ENCODE measurements at regions not wholly inside any gene's neighbourhood (a gene's known extent, or its start where the extent isn't known, plus 50 kb on each side); places are given as distances from the start of the nearest gene placed in this dataset.
A peak's percentile ranks its signal among the peaks of the same experiment; 100 is the strongest.

DNA sequence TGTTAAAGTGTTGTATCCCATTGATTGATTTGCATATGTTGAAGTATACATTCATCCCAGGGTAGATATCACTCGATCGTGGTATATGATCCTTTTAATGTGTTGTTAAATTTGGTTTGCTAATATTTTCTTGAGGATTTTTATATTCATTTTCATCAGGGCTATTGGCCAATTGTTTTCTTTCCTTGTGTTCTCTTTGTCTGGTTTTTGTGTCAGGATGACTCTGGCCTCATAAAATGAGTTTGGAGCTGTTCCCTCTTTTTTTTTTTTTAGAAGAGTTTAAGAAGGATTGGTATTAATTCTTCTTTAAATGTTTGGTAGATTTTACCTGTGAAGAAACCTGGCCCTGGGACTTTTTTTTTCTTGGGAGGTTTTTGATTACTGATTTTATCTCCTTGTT lies 303.5 kb upstream of the RTL1 start:
- H3K27me3 Mint-ChIP-seq, result peaks cover 0 to 1% of the 10 kb centered on the region in 2 donors
- no peak overlapping the region for H3K4me3 Mint-ChIP-seq
- no peak overlapping the region for H3K27ac Mint-ChIP-seq
- H3K9me3 Mint-ChIP-seq, result peaks cover 58 to 73% (median 60%) of the 10 kb centered on the region in 5 donors
- Histone ChIP-seq H3K4me1 (ENCODE audit: insufficient read depth, low read length) (no peaks in the 10 kb centered on the region), H3K36me3 (ENCODE audit: insufficient read depth, low read length) (no peaks in the 10 kb centered on the region), H3K4me3 (ENCODE audit: low read length) (no peak overlapping the region), H3K9me3 (ENCODE audit: low read length) (peaks cover 12% of the 10 kb centered on the region), H3K27me3 (ENCODE audit: insufficient read depth, low read length, poor library complexity, severe bottlenecking) (no peaks in the 10 kb centered on the region), H3K27ac (ENCODE audit: low read depth, low read length) (no peak overlapping the region)
- DNase-seq, result no peak
- peaks cover 0 to 11% (median 0%) of the 10 kb centered on the region in 3 donors for H3K36me3 Mint-ChIP-seq
- H3K4me1 Mint-ChIP-seq, result no peaks in the 10 kb centered on the region
- CTCF ChIA-PET, result no interaction called here
- POLR2A ChIA-PET, result no interaction called here

DNA sequence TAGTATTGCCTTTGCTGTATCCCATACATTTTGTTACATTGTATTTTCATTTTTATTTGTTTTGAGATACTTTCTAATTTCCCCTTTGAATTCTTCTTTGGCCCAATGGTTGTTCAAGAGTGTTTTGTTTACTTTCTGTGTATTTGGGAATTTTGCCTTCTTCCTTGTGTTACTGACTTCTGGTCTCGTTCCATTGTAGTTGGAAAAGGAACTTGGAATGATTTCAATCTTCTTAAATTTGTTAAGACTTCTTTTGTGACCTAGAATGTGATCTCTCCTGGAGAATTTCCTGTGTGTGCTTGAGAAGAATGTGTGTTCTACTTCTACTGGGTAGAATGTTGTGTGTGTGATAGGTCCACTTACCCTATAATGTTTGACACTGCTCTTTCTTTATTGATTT lies 304.4 kb upstream of the RTL1 start:
- Mint-ChIP-seq H3K4me3 (no peak overlapping the region), H3K27me3 (peaks cover 0 to 1% of the 10 kb centered on the region in 2 donors), H3K36me3 (peaks cover 0 to 13% (median 0%) of the 10 kb centered on the region in 3 donors), H3K9me3 (peaks cover 62 to 76% (median 66%) of the 10 kb centered on the region in 5 donors), H3K4me1 (no peaks in the 10 kb centered on the region), H3K27ac (no peak overlapping the region)
- DNase-seq, result no peak
- Histone ChIP-seq H3K27ac (ENCODE audit: low read depth, low read length) (no peak overlapping the region), H3K4me3 (ENCODE audit: low read length) (no peak overlapping the region), H3K4me1 (ENCODE audit: insufficient read depth, low read length) (no peaks in the 10 kb centered on the region), H3K36me3 (ENCODE audit: insufficient read depth, low read length) (no peaks in the 10 kb centered on the region), H3K27me3 (ENCODE audit: insufficient read depth, low read length, poor library complexity, severe bottlenecking) (no peaks in the 10 kb centered on the region), H3K9me3 (ENCODE audit: low read length) (peaks cover 12% of the 10 kb centered on the region)
- ChIA-PET POLR2A (no interaction called here), CTCF (no interaction called here)

DNA sequence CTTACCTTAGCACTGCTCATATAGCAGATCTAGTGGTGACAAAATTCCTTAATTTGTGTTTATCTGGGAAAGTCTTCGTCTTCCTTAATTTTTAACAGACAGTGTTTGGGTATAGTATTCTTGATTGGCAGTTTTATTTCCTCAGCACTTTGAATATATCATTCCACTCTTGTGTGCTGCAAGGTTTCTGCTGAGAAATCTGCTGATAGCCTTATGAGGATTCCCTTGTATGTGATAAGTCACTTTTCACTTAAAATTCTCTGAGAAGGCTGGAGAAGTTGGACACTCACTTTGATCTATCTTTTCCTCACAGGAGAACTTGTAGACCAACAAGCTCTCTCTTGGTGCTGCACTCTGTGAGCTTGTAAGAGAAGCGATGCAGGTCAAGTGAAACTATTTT lies 306.1 kb upstream of the RTL1 start:
- CTCF ChIA-PET, result no interaction called here
- Mint-ChIP-seq H3K4me3 (no peak overlapping the region), H3K27me3 (peaks cover 0 to 1% of the 10 kb centered on the region in 2 donors), H3K27ac (no peak overlapping the region), H3K9me3 (peaks cover 57 to 74% (median 68%) of the 10 kb centered on the region in 5 donors), H3K4me1 (no peaks in the 10 kb centered on the region), H3K36me3 (peaks cover 0 to 13% (median 1%) of the 10 kb centered on the region in 3 donors)
- POLR2A ChIA-PET, result no interaction called here
- DNase-seq, result no peak
- Histone ChIP-seq H3K36me3 (ENCODE audit: insufficient read depth, low read length) (no peaks in the 10 kb centered on the region), H3K27ac (ENCODE audit: low read depth, low read length) (no peak overlapping the region), H3K9me3 (ENCODE audit: low read length) (peaks cover 12% of the 10 kb centered on the region), H3K4me1 (ENCODE audit: insufficient read depth, low read length) (no peaks in the 10 kb centered on the region), H3K27me3 (ENCODE audit: insufficient read depth, low read length, poor library complexity, severe bottlenecking) (no peaks in the 10 kb centered on the region), H3K4me3 (ENCODE audit: low read length) (no peak overlapping the region)

DNA sequence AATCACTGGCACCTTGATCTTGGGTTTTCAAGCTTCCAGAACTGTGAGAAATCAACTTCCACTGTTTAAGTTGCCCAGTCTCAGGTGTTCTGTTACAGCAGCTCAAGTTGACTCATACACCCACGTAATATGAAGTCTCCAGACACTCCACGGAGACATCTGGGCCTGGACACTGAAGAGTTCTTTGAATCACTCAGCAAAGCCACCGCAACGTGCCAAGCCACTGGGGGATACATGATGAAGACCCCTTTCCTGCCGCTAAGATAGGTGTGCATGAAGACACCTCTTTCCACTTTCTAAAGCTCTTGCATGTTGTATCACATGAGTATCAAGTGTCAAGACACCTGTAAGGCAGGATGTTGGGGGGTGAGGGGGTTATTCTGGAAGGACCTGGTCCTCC lies 311.7 kb upstream of the RTL1 start:
- Histone ChIP-seq H3K27ac (ENCODE audit: low read depth, low read length) (no peak overlapping the region), H3K36me3 (ENCODE audit: insufficient read depth, low read length) (no peaks in the 10 kb centered on the region), H3K9me3 (ENCODE audit: low read length) (no peaks in the 10 kb centered on the region), H3K27me3 (ENCODE audit: insufficient read depth, low read length, poor library complexity, severe bottlenecking) (no peaks in the 10 kb centered on the region), H3K4me1 (ENCODE audit: insufficient read depth, low read length) (no peaks in the 10 kb centered on the region), H3K4me3 (ENCODE audit: low read length) (no peak overlapping the region)
- no peaks in the 10 kb centered on the region for H3K27me3 Mint-ChIP-seq
- H3K4me3 Mint-ChIP-seq, result no peak overlapping the region
- H3K9me3 Mint-ChIP-seq, result peaks cover 21 to 38% (median 27%) of the 10 kb centered on the region in 5 donors
- no peak for DNase-seq
- H3K4me1 Mint-ChIP-seq, result no peaks in the 10 kb centered on the region
- peaks cover 0 to 9% (median 1%) of the 10 kb centered on the region in 3 donors for H3K36me3 Mint-ChIP-seq
- no peak overlapping the region for H3K27ac Mint-ChIP-seq
- POLR2A ChIA-PET, result no interaction called here
- CTCF ChIA-PET, result no interaction called here

DNA sequence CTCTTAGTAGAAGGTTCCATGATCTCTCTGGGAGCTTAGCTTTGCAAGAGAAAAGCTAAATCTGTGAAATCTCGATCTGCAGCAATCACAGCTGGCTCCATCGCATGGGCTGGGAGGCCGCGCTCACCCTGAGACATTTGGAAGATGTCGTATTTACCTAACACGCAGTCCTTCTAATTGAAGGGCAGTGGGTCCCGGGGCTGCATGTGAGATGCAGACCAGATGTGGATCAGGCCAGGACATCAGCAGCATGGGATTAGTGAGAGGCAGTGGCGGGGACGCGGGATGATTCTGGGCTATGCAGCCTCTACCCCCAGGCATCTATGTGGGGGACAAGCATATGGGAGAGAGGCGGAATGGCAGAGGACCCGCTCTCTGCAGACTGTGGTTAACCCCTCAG lies 312.4 kb upstream of the RTL1 start:
- Histone ChIP-seq H3K27me3 (ENCODE audit: insufficient read depth, low read length, poor library complexity, severe bottlenecking) (no peaks in the 10 kb centered on the region), H3K36me3 (ENCODE audit: insufficient read depth, low read length) (no peaks in the 10 kb centered on the region), H3K9me3 (ENCODE audit: low read length) (no peaks in the 10 kb centered on the region), H3K4me1 (ENCODE audit: insufficient read depth, low read length) (no peaks in the 10 kb centered on the region), H3K4me3 (ENCODE audit: low read length) (no peak overlapping the region), H3K27ac (ENCODE audit: low read depth, low read length) (no peak overlapping the region)
- CTCF ChIA-PET, result no interaction called here
- peaks cover 3 to 7% of the 10 kb centered on the region in 2 donors for H3K27me3 Mint-ChIP-seq
- peaks cover 16 to 32% (median 23%) of the 10 kb centered on the region in 5 donors for H3K9me3 Mint-ChIP-seq
- DNase-seq, result peak in 1 of 5 donors; percentile 15
- no peak overlapping the region for H3K4me3 Mint-ChIP-seq
- POLR2A ChIA-PET, result no interaction called here
- H3K27ac Mint-ChIP-seq, result no peak overlapping the region
- H3K36me3 Mint-ChIP-seq, result peaks cover 0 to 5% (median 1%) of the 10 kb centered on the region in 3 donors
- no peaks in the 10 kb centered on the region for H3K4me1 Mint-ChIP-seq

DNA sequence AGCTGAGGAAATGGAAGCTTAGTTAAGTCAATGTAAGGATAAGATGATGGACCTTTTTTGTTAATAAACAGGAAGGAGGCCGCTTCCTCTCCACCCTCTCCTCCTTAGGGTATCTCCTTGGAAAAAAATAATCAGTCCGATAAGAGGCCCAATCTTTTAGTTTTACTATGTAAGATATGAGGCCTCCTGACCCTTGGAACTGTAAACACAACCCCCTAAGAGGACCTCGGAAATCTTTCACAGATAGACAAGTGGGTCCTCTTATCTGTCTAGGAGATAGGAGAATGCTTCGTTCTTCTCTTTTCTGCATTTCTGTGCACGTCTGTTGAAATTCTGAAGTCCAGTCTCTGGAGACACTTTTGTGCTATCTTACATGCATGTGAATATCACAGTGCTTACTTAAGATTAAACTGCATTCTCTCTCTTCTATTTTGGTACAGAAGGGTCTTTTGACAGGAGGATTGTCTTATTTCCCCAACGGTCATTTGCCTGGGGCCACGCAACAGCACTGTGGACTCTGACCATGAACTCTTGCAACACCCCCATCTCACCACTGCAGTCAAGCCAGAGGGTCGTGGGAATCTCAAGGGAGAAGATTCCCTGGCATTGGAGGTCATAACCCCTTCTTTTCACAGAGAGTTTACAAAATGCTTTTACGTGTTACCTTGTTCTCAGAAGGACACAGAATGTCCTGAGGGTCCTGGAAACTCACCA lies 313.0 kb upstream of the RTL1 start:
- no peak overlapping the region for H3K4me3 Mint-ChIP-seq
- POLR2A ChIA-PET, result no interaction called here
- peaks cover 0 to 5% (median 1%) of the 10 kb centered on the region in 3 donors for H3K36me3 Mint-ChIP-seq
- H3K27me3 ChIP-seq (ENCODE audit: insufficient read depth, low read length, poor library complexity, severe bottlenecking), result no peaks in the 10 kb centered on the region
- no peak overlapping the region for H3K4me3 ChIP-seq (ENCODE audit: low read length)
- H3K4me1 Mint-ChIP-seq, result no peaks in the 10 kb centered on the region
- no peaks in the 10 kb centered on the region for H3K4me1 ChIP-seq (ENCODE audit: insufficient read depth, low read length)
- no peak overlapping the region for H3K27ac ChIP-seq (ENCODE audit: low read depth, low read length)
- H3K27ac Mint-ChIP-seq, result no peak overlapping the region
- peaks cover 15 to 28% (median 20%) of the 10 kb centered on the region in 5 donors for H3K9me3 Mint-ChIP-seq
- CTCF ChIA-PET, result no interaction called here
- H3K9me3 ChIP-seq (ENCODE audit: low read length), result no peaks in the 10 kb centered on the region
- H3K27me3 Mint-ChIP-seq, result peaks cover 7 to 10% of the 10 kb centered on the region in 2 donors
- no peak for DNase-seq
- H3K36me3 ChIP-seq (ENCODE audit: insufficient read depth, low read length), result no peaks in the 10 kb centered on the region

DNA sequence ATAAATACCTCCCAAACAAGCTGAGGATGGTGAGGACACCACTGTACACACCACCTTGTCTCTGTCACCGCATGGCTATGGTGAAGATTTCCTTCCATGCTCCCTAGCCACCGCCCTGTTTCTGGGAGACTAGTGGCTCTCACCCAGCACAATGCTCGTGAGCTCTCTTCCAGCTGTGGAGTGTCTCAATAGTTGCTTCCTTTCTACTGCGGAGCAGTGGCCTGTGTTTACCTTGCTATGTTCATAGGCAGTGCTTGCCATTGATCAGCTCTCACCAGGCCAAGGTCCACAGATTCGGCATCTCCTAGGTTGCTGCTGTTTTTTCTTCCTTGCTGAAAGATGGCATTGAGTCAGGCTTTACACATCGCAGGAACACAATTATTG lies 313.6 kb upstream of the RTL1 start:
- Histone ChIP-seq H3K27me3 (ENCODE audit: insufficient read depth, low read length, poor library complexity, severe bottlenecking) (no peaks in the 10 kb centered on the region), H3K4me3 (ENCODE audit: low read length) (no peak overlapping the region), H3K27ac (ENCODE audit: low read depth, low read length) (no peak overlapping the region), H3K9me3 (ENCODE audit: low read length) (no peaks in the 10 kb centered on the region), H3K4me1 (ENCODE audit: insufficient read depth, low read length) (no peaks in the 10 kb centered on the region), H3K36me3 (ENCODE audit: insufficient read depth, low read length) (no peaks in the 10 kb centered on the region)
- ChIA-PET POLR2A (no interaction called here), CTCF (no interaction called here)
- Mint-ChIP-seq H3K4me1 (no peaks in the 10 kb centered on the region), H3K4me3 (no peak overlapping the region), H3K27ac (no peak overlapping the region), H3K36me3 (peaks cover 0 to 2% (median 1%) of the 10 kb centered on the region in 3 donors), H3K9me3 (peaks cover 11 to 26% (median 15%) of the 10 kb centered on the region in 5 donors), H3K27me3 (peaks cover 8 to 10% of the 10 kb centered on the region in 2 donors)
- DNase-seq, result no peak

DNA sequence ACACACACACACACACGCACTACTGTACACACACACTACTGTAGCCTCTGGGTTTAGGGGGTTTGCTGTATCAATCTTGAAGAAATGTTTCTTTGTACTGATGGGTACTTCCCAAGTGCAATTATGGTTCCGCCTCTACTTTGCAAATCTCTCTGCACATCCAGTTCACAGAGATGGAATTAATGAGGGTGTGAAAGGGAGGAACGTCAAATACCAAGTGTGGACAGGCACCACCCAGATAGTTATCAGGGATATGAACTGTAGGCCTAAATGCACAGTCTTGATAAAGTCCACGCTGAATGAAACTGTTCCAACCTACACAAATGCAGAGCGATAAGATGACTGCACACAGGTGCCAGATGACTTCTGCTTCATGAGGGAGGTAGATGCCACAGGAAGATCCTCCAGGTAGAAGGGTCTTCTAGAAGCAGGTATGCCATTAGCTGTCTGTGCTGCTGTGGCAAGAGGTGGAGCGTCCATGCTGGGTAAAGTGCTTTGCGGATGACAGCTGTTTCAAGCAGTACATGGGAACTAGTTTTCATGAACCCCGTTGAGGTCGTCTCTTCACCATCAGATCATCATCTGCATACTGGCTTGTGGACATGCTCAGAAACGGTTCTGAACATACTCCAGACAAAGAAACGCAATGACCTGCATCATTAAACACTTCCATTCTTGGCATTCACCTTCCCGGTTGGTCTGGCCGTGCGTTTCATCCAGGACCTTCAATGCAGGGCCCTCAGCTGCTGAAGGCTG lies 314.3 kb upstream of the RTL1 start:
- no peak overlapping the region for H3K4me3 ChIP-seq (ENCODE audit: low read length)
- Mint-ChIP-seq H3K9me3 (peaks cover 9 to 19% (median 13%) of the 10 kb centered on the region in 5 donors), H3K4me1 (no peaks in the 10 kb centered on the region), H3K27me3 (peaks cover 10 to 12% of the 10 kb centered on the region in 2 donors), H3K27ac (no peak overlapping the region), H3K4me3 (no peak overlapping the region), H3K36me3 (peaks cover 0 to 1% (median 0%) of the 10 kb centered on the region in 3 donors)
- ChIA-PET POLR2A (no interaction called here), CTCF (no interaction called here)
- no peaks in the 10 kb centered on the region for H3K27me3 ChIP-seq (ENCODE audit: insufficient read depth, low read length, poor library complexity, severe bottlenecking)
- H3K36me3 ChIP-seq (ENCODE audit: insufficient read depth, low read length), result no peaks in the 10 kb centered on the region
- H3K27ac ChIP-seq (ENCODE audit: low read depth, low read length), result no peak overlapping the region
- DNase-seq, result no peak
- H3K4me1 ChIP-seq (ENCODE audit: insufficient read depth, low read length), result no peaks in the 10 kb centered on the region
- H3K9me3 ChIP-seq (ENCODE audit: low read length), result no peaks in the 10 kb centered on the region
